ACC112 (cell line): ENCODE measurements at regions not wholly inside any gene's neighbourhood (a gene's known extent, or its start where the extent isn't known, plus 50 kb on each side); places are given as distances from the start of the nearest gene placed in this dataset.

Source experiments
- H2AFZ ChIP-seq: fragments of 200-600 bp; sonication (generic); one replicate; pipeline ENCODE4 v1.6.0; 2017; ENCODE audit warnings: antibody characterized with exemption, low read length; ENCODE audit not compliant: unreplicated experiment
- H3K27ac ChIP-seq: fragments of 200-600 bp; sonication (generic); 2 replicates; pipeline ENCODE4 v1.5.1; 2014; ENCODE audit warnings: low read depth, mild to moderate bottlenecking, antibody characterized with exemption, low read length, moderate library complexity
- H3K27me3 ChIP-seq: fragments of 200-600 bp; sonication (generic); 2 replicates; pipeline ENCODE4 v1.6.1; 2014; ENCODE audit warnings: mild to moderate bottlenecking, antibody characterized with exemption, low read length, moderate library complexity, mixed read lengths; ENCODE audit not compliant: insufficient read depth
- H3K36me3 ChIP-seq: fragments of 200-600 bp; sonication (generic); 2 replicates; pipeline ENCODE4 v1.6.1; 2016; ENCODE audit warnings: mild to moderate bottlenecking, antibody characterized with exemption, low read length, moderate library complexity, mixed read lengths; ENCODE audit not compliant: insufficient read depth
- H3K4me1 ChIP-seq: fragments of 200-600 bp; sonication (generic); one replicate; pipeline ENCODE4 v1.6.1; 2016; ENCODE audit warnings: low read length, mixed read lengths; ENCODE audit not compliant: insufficient read depth, unreplicated experiment, control insufficient read depth
- H3K4me3 ChIP-seq: fragments of 200-600 bp; sonication (generic); 2 replicates; pipeline ENCODE4 v1.5.1; 2014; ENCODE audit warnings: mild to moderate bottlenecking, low read depth, low read length
- H3K79me2 ChIP-seq: fragments of 200-600 bp; sonication (generic); one replicate; pipeline ENCODE4 v1.6.0; 2016; ENCODE audit warnings: low read length; ENCODE audit not compliant: control insufficient read depth, unreplicated experiment, insufficient read depth

GRCh38 chr9:93860694-93861658 is 94.2 kb downstream of the BARX1 start:
- no peak overlapping the region for H3K27ac ChIP-seq
- no peaks in the 10 kb centered on the region for H3K36me3 ChIP-seq
- H2AFZ ChIP-seq = no peak overlapping the region
- H3K27me3 ChIP-seq = peaks cover 96% of the 10 kb centered on the region
- H3K4me3 ChIP-seq = no peak overlapping the region
- no peaks in the 10 kb centered on the region for H3K4me1 ChIP-seq
- no peaks in the 10 kb centered on the region for H3K79me2 ChIP-seq

- Histone ChIP-seq H3K4me3 (no peak overlapping the region), H3K27me3 (peaks cover 94% of the 10 kb centered on the region), H3K27ac (no peak overlapping the region), H2AFZ (no peak overlapping the region), H3K4me1 (no peaks in the 10 kb centered on the region), H3K36me3 (no peaks in the 10 kb centered on the region), H3K79me2 (no peaks in the 10 kb centered on the region)
Observed at GRCh38 chr9:93859431-93860215, 95.5 kb downstream of the BARX1 start.

GRCh38 chr9:93857528-93857927 is 97.6 kb downstream of the BARX1 start:
- no peaks in the 10 kb centered on the region for H3K4me1 ChIP-seq
- no peak overlapping the region for H3K4me3 ChIP-seq
- no peaks in the 10 kb centered on the region for H3K79me2 ChIP-seq
- no peak overlapping the region for H3K27ac ChIP-seq
- H3K36me3 ChIP-seq = no peaks in the 10 kb centered on the region
- no peak overlapping the region for H2AFZ ChIP-seq
- H3K27me3 ChIP-seq = peaks cover 96% of the 10 kb centered on the region

- Histone ChIP-seq H3K27me3 (peaks cover 94% of the 10 kb centered on the region), H3K27ac (no peak overlapping the region)
Observed at GRCh38 chr9:93852728-93853127, 102.4 kb downstream of the BARX1 start.

GRCh38 chr9:93846349-93846748 is 108.8 kb downstream of the BARX1 start:
- H2AFZ ChIP-seq = no peak overlapping the region
- no peaks in the 10 kb centered on the region for H3K4me1 ChIP-seq
- H3K4me3 ChIP-seq = no peak overlapping the region
- H3K36me3 ChIP-seq = no peaks in the 10 kb centered on the region
- no peaks in the 10 kb centered on the region for H3K79me2 ChIP-seq
- H3K27me3 ChIP-seq = peaks cover 81% of the 10 kb centered on the region
- no peak overlapping the region for H3K27ac ChIP-seq

More at GRCh38 chr9:93852728-93853127, 102.4 kb downstream of the BARX1 start:
- Histone ChIP-seq H3K4me1 (no peaks in the 10 kb centered on the region), H3K79me2 (no peaks in the 10 kb centered on the region), H3K36me3 (no peaks in the 10 kb centered on the region), H2AFZ (no peak overlapping the region), H3K4me3 (no peak overlapping the region)

- Histone ChIP-seq H3K27me3 (peaks cover 59% of the 10 kb centered on the region), H3K36me3 (no peaks in the 10 kb centered on the region), H3K4me1 (no peaks in the 10 kb centered on the region), H2AFZ (no peak overlapping the region), H3K4me3 (no peak overlapping the region), H3K79me2 (no peaks in the 10 kb centered on the region), H3K27ac (no peak overlapping the region)
Observed at GRCh38 chr9:93843396-93843795, 111.8 kb downstream of the BARX1 start.

GRCh38 chr9:93830606-93831005 is 124.5 kb downstream of the BARX1 start:
- Histone ChIP-seq H3K27ac (no peak overlapping the region), H3K4me3 (no peak overlapping the region), H3K79me2 (no peaks in the 10 kb centered on the region), H3K4me1 (no peaks in the 10 kb centered on the region), H3K36me3 (no peaks in the 10 kb centered on the region), H2AFZ (no peak overlapping the region), H3K27me3 (peaks cover 49% of the 10 kb centered on the region)

GRCh38 chr9:93830012-93830596 is 125.1 kb downstream of the BARX1 start:
- Histone ChIP-seq H3K36me3 (no peaks in the 10 kb centered on the region), H3K4me3 (no peak overlapping the region), H3K79me2 (no peaks in the 10 kb centered on the region), H3K4me1 (no peaks in the 10 kb centered on the region), H2AFZ (no peak overlapping the region), H3K27ac (no peak overlapping the region), H3K27me3 (peaks cover 49% of the 10 kb centered on the region)

- H3K4me3 ChIP-seq = no peak overlapping the region
- H2AFZ ChIP-seq = no peak overlapping the region
- H3K79me2 ChIP-seq = no peaks in the 10 kb centered on the region
- no peaks in the 10 kb centered on the region for H3K4me1 ChIP-seq
- H3K27me3 ChIP-seq = peaks cover 50% of the 10 kb centered on the region
- no peak overlapping the region for H3K27ac ChIP-seq
- no peaks in the 10 kb centered on the region for H3K36me3 ChIP-seq
Observed at GRCh38 chr9:93829271-93830011, 125.7 kb downstream of the BARX1 start.
